ENCODE measurements at regions not wholly inside any gene's neighbourhood (a gene's known extent, or its start where the extent isn't known, plus 50 kb on each side); places are given as distances from the start of the nearest gene placed in this dataset.

- no peak for ATAC-seq
- Mint-ChIP-seq H3K27me3 (no peaks in the 10 kb centered on the region), H3K4me3 (no peak overlapping the region), H3K4me1 (no peaks in the 10 kb centered on the region), H3K27ac (no peak overlapping the region), H3K9me3 (no peaks in the 10 kb centered on the region), H3K36me3 (no peaks in the 10 kb centered on the region)
Measured at GRCh38 chr3:80234706-80235105, 466.9 kb upstream of the ROBO1 start.

GRCh38 chr3:80233576-80233975, 465.8 kb upstream of the ROBO1 start:
- no peak overlapping the region for H3K4me3 Mint-ChIP-seq
- H3K9me3 Mint-ChIP-seq = peaks cover 5% of the 10 kb centered on the region
- H3K36me3 Mint-ChIP-seq = no peaks in the 10 kb centered on the region
- H3K27ac Mint-ChIP-seq = no peak overlapping the region
- ATAC-seq = no peak
- no peaks in the 10 kb centered on the region for H3K4me1 Mint-ChIP-seq
- H3K27me3 Mint-ChIP-seq = no peaks in the 10 kb centered on the region

GRCh38 chr3:80232760-80233159, 465.0 kb upstream of the ROBO1 start:
- ATAC-seq = no peak
- no peak overlapping the region for H3K4me3 Mint-ChIP-seq

GRCh38 chr3:80230962-80231361, 463.2 kb upstream of the ROBO1 start:
- no peak overlapping the region for H3K4me3 Mint-ChIP-seq
- H3K36me3 Mint-ChIP-seq = no peaks in the 10 kb centered on the region
- ATAC-seq = no peak
- H3K9me3 Mint-ChIP-seq = peaks cover 5% of the 10 kb centered on the region
- H3K27ac Mint-ChIP-seq = no peak overlapping the region
- H3K4me1 Mint-ChIP-seq = no peaks in the 10 kb centered on the region
- no peaks in the 10 kb centered on the region for H3K27me3 Mint-ChIP-seq

More at GRCh38 chr3:80232760-80233159, 465.0 kb upstream of the ROBO1 start:
- H3K36me3 Mint-ChIP-seq = no peaks in the 10 kb centered on the region
- no peak overlapping the region for H3K27ac Mint-ChIP-seq
- H3K4me1 Mint-ChIP-seq = no peaks in the 10 kb centered on the region
- H3K27me3 Mint-ChIP-seq = no peaks in the 10 kb centered on the region
- H3K9me3 Mint-ChIP-seq = peaks cover 5% of the 10 kb centered on the region

GRCh38 chr3:80227216-80227615, 459.4 kb upstream of the ROBO1 start:
- no peak overlapping the region for H3K4me3 Mint-ChIP-seq
- no peaks in the 10 kb centered on the region for H3K4me1 Mint-ChIP-seq
- ATAC-seq = no peak
- peaks cover 12% of the 10 kb centered on the region for H3K9me3 Mint-ChIP-seq
- H3K27me3 Mint-ChIP-seq = no peaks in the 10 kb centered on the region
- no peaks in the 10 kb centered on the region for H3K36me3 Mint-ChIP-seq
- H3K27ac Mint-ChIP-seq = no peak overlapping the region

- no peaks in the 10 kb centered on the region for H3K27me3 Mint-ChIP-seq
- H3K4me1 Mint-ChIP-seq = no peaks in the 10 kb centered on the region
- H3K9me3 Mint-ChIP-seq = peaks cover 9% of the 10 kb centered on the region
- H3K27ac Mint-ChIP-seq = no peak overlapping the region
- H3K36me3 Mint-ChIP-seq = no peaks in the 10 kb centered on the region
- no peak overlapping the region for H3K4me3 Mint-ChIP-seq
- no peak for ATAC-seq
Measured at GRCh38 chr3:80215191-80215590, 447.4 kb upstream of the ROBO1 start.

GRCh38 chr3:80213086-80213485, 445.3 kb upstream of the ROBO1 start:
- Mint-ChIP-seq H3K27ac (no peak overlapping the region), H3K27me3 (no peaks in the 10 kb centered on the region), H3K36me3 (no peaks in the 10 kb centered on the region), H3K4me1 (no peaks in the 10 kb centered on the region), H3K9me3 (peaks cover 13% of the 10 kb centered on the region), H3K4me3 (no peak overlapping the region)
- ATAC-seq = no peak

GRCh38 chr3:80192936-80193335, 425.1 kb upstream of the ROBO1 start:
- no peak overlapping the region for H3K4me3 Mint-ChIP-seq
- no peaks in the 10 kb centered on the region for H3K4me1 Mint-ChIP-seq
- no peaks in the 10 kb centered on the region for H3K27me3 Mint-ChIP-seq
- H3K9me3 Mint-ChIP-seq = peaks cover 13% of the 10 kb centered on the region
- no peak for ATAC-seq
- no peaks in the 10 kb centered on the region for H3K36me3 Mint-ChIP-seq
- no peak overlapping the region for H3K27ac Mint-ChIP-seq

GRCh38 chr3:80190051-80190450, 422.3 kb upstream of the ROBO1 start:
- ATAC-seq = no peak
- Mint-ChIP-seq H3K27me3 (no peaks in the 10 kb centered on the region), H3K9me3 (peaks cover 4% of the 10 kb centered on the region), H3K36me3 (no peaks in the 10 kb centered on the region), H3K27ac (no peak overlapping the region), H3K4me1 (no peaks in the 10 kb centered on the region), H3K4me3 (no peak overlapping the region)

- Mint-ChIP-seq H3K27me3 (no peaks in the 10 kb centered on the region), H3K4me1 (no peaks in the 10 kb centered on the region), H3K4me3 (no peak overlapping the region), H3K36me3 (no peaks in the 10 kb centered on the region), H3K27ac (no peak overlapping the region), H3K9me3 (peaks cover 3% of the 10 kb centered on the region)
- ATAC-seq = no peak
Measured at GRCh38 chr3:80187981-80188380, 420.2 kb upstream of the ROBO1 start.

- no peaks in the 10 kb centered on the region for H3K27me3 Mint-ChIP-seq
- no peak overlapping the region for H3K27ac Mint-ChIP-seq
- H3K9me3 Mint-ChIP-seq = no peaks in the 10 kb centered on the region
- H3K36me3 Mint-ChIP-seq = no peaks in the 10 kb centered on the region
- H3K4me1 Mint-ChIP-seq = no peaks in the 10 kb centered on the region
- no peak overlapping the region for H3K4me3 Mint-ChIP-seq
- no peak for ATAC-seq
Measured at GRCh38 chr3:80159990-80160506, 392.2 kb upstream of the ROBO1 start.

GRCh38 chr3:80158332-80158731, 390.5 kb upstream of the ROBO1 start:
- Mint-ChIP-seq H3K4me3 (no peak overlapping the region), H3K9me3 (no peaks in the 10 kb centered on the region), H3K27ac (no peak overlapping the region), H3K27me3 (no peaks in the 10 kb centered on the region), H3K4me1 (no peaks in the 10 kb centered on the region), H3K36me3 (no peaks in the 10 kb centered on the region)
- ATAC-seq = no peak

- no peak overlapping the region for H3K4me3 Mint-ChIP-seq
- H3K36me3 Mint-ChIP-seq = no peaks in the 10 kb centered on the region
- H3K27ac Mint-ChIP-seq = no peak overlapping the region
- H3K4me1 Mint-ChIP-seq = no peaks in the 10 kb centered on the region
- H3K27me3 Mint-ChIP-seq = no peaks in the 10 kb centered on the region
- no peaks in the 10 kb centered on the region for H3K9me3 Mint-ChIP-seq
- no peak for ATAC-seq
Measured at GRCh38 chr3:80157546-80157945, 389.7 kb upstream of the ROBO1 start.

- Mint-ChIP-seq H3K27ac (no peak overlapping the region), H3K4me3 (no peak overlapping the region), H3K9me3 (peaks cover 12% of the 10 kb centered on the region), H3K36me3 (no peaks in the 10 kb centered on the region), H3K27me3 (no peaks in the 10 kb centered on the region), H3K4me1 (no peaks in the 10 kb centered on the region)
- no peak for ATAC-seq
Measured at GRCh38 chr3:80152692-80153091, 384.9 kb upstream of the ROBO1 start.

GRCh38 chr3:80142714-80143113, 374.9 kb upstream of the ROBO1 start:
- Mint-ChIP-seq H3K9me3 (peaks cover 18% of the 10 kb centered on the region), H3K27ac (no peak overlapping the region), H3K27me3 (no peaks in the 10 kb centered on the region), H3K4me3 (no peak overlapping the region), H3K4me1 (no peaks in the 10 kb centered on the region), H3K36me3 (no peaks in the 10 kb centered on the region)
- ATAC-seq = no peak

GRCh38 chr3:80141557-80141956, 373.8 kb upstream of the ROBO1 start:
- no peaks in the 10 kb centered on the region for H3K36me3 Mint-ChIP-seq
- no peaks in the 10 kb centered on the region for H3K4me1 Mint-ChIP-seq
- no peak overlapping the region for H3K4me3 Mint-ChIP-seq
- H3K9me3 Mint-ChIP-seq = peaks cover 21% of the 10 kb centered on the region
- no peak overlapping the region for H3K27ac Mint-ChIP-seq
- no peak for ATAC-seq
- no peaks in the 10 kb centered on the region for H3K27me3 Mint-ChIP-seq

- Mint-ChIP-seq H3K27me3 (no peaks in the 10 kb centered on the region), H3K4me3 (no peak overlapping the region), H3K36me3 (no peaks in the 10 kb centered on the region), H3K9me3 (peaks cover 13% of the 10 kb centered on the region), H3K27ac (no peak overlapping the region), H3K4me1 (no peaks in the 10 kb centered on the region)
- ATAC-seq = no peak
Measured at GRCh38 chr3:80116281-80116680, 348.5 kb upstream of the ROBO1 start.

Measured in stimulated activated memory B cell treated with anti-CD40 and anti-IgM and Interleukin-4, amounts not matched to agents 10 μg/mL and 1 μg/mL and 100 μg/mL, for 72 hours (primary cell).